HEK293 (cell line): ENCODE measurements at regions not wholly inside any gene's neighbourhood (a gene's known extent, or its start where the extent isn't known, plus 50 kb on each side); places are given as distances from the start of the nearest gene placed in this dataset.

Source experiments
- CTCF ChIA-PET: fragments of 350-600 bp; formaldehyde crosslinking; extraction: SDS; loops from one replicate; lab custom pipeline; 2021; ENCODE audit warnings: antibody characterized with exemption; lab: Yijun Ruan, JAX
- POLR2A ChIA-PET: fragments of 300-600 bp; formaldehyde crosslinking; extraction: SDS; loops from one replicate; lab custom pipeline; 2020; ENCODE audit warnings: antibody characterized with exemption, inconsistent platforms; lab: Yijun Ruan, JAX
- H3K27ac ChIP-seq: fragments of 200-500 bp; sonication (Bioruptor generic); 2 replicates; pipeline ENCODE4 v1.5.1; 2014; ENCODE audit warnings: low read depth, low read length, control low read depth, inconsistent platforms; ENCODE audit errors: extremely low read depth
- H3K36me3 ChIP-seq, 2 experiments: fragments of 200-500 bp in 1 of 2; sonication (Bioruptor generic) in 1 of 2; 1 replicate in 1 of 2; 2 replicates in 1 of 2; pipeline ENCODE4 v1.5.1; 2014 to 2017; ENCODE audit warnings: inconsistent platforms in 2 of 2, low read length in 2 of 2; ENCODE audit not compliant: control insufficient read depth in 2 of 2, insufficient read depth in 1 of 2
- H3K4me1 ChIP-seq: fragments of 200-500 bp; sonication (Bioruptor generic); 2 replicates; pipeline ENCODE4 v1.5.1; 2014; ENCODE audit warnings: mild to moderate bottlenecking, low read length, inconsistent platforms; ENCODE audit not compliant: control insufficient read depth, insufficient read depth
- H3K4me3 ChIP-seq: 2 replicates; pipeline ENCODE4 v1.5.1; 2011; ENCODE audit warnings: low read depth, mild to moderate bottlenecking, control low read depth, low read length, moderate library complexity
- H3K9me3 ChIP-seq: fragments of 200-500 bp; sonication (Bioruptor generic); 2 replicates; pipeline ENCODE4 v1.5.1; 2014; ENCODE audit warnings: low read depth, low read length, inconsistent platforms; ENCODE audit not compliant: control insufficient read depth, insufficient read depth
- BCL11A ChIP-seq: fragments of 450-650 bp; formaldehyde crosslinking; IDR thresholded peaks from 2 replicates; pipeline ENCODE4 v1.5.1; 2016; ENCODE audit warnings: low read depth, missing biosample characterization, missing genetic modification characterization
- GLIS2 ChIP-seq: fragments of 450-650 bp; formaldehyde crosslinking; IDR thresholded peaks from 2 replicates; pipeline ENCODE4 v1.5.1; 2016; ENCODE audit warnings: missing biosample characterization, missing genetic modification characterization
- KLF1 ChIP-seq: fragments of 450-650 bp; formaldehyde crosslinking; IDR thresholded peaks from 2 replicates; pipeline ENCODE4 v1.5.1; 2016; ENCODE audit warnings: missing biosample characterization, missing genetic modification characterization
- KLF16 ChIP-seq: fragments of 450-650 bp; formaldehyde crosslinking; IDR thresholded peaks from 2 replicates; pipeline ENCODE4 v1.5.1; 2017; ENCODE audit warnings: missing biosample characterization, missing genetic modification characterization
- OSR2 ChIP-seq: fragments of 450-650 bp; formaldehyde crosslinking; IDR thresholded peaks from 2 replicates; pipeline ENCODE4 v1.5.1; 2016; ENCODE audit warnings: missing biosample characterization, missing genetic modification characterization
- YY2 ChIP-seq: fragments of 450-650 bp; formaldehyde crosslinking; IDR thresholded peaks from 2 replicates; pipeline ENCODE4 v1.5.1; 2016; ENCODE audit warnings: missing biosample characterization, missing genetic modification characterization
- ZNF354C ChIP-seq: fragments of 450-650 bp; formaldehyde crosslinking; IDR thresholded peaks from 2 replicates; pipeline ENCODE4 v1.5.1; 2016; ENCODE audit warnings: missing biosample characterization, missing genetic modification characterization, low read depth, borderline replicate concordance
- ZNF416 ChIP-seq: fragments of 450-650 bp; formaldehyde crosslinking; IDR thresholded peaks from 2 replicates; pipeline ENCODE4 v1.5.1; 2016; ENCODE audit warnings: missing biosample characterization, missing genetic modification characterization
- ZNF473 ChIP-seq: fragments of 450-650 bp; formaldehyde crosslinking; IDR thresholded peaks from 2 replicates; pipeline ENCODE4 v1.5.1; 2017; ENCODE audit warnings: missing biosample characterization, missing genetic modification characterization
- ZNF48 ChIP-seq: fragments of 450-650 bp; formaldehyde crosslinking; IDR thresholded peaks from 2 replicates; pipeline ENCODE4 v1.5.1; 2016; ENCODE audit warnings: missing biosample characterization, missing genetic modification characterization
- ZNF621 ChIP-seq: fragments of 450-650 bp; formaldehyde crosslinking; IDR thresholded peaks from 2 replicates; pipeline ENCODE4 v1.5.1; 2017; ENCODE audit warnings: missing biosample characterization, missing genetic modification characterization
- ZNF624 ChIP-seq: fragments of 450-650 bp; formaldehyde crosslinking; IDR thresholded peaks from 2 replicates; pipeline ENCODE4 v1.5.1; 2017; ENCODE audit warnings: missing biosample characterization, missing genetic modification characterization
- ZNF654 ChIP-seq: fragments of 450-650 bp; formaldehyde crosslinking; IDR thresholded peaks from 2 replicates; pipeline ENCODE4 v1.5.1; 2016; ENCODE audit warnings: low read depth, missing biosample characterization, missing genetic modification characterization
- TF ChIP-seq, protein P1 (sequence below): fragments of 450-650 bp; formaldehyde crosslinking; IDR thresholded peaks from 2 replicates; pipeline ENCODE4 v1.5.1; 2017; ENCODE audit warnings: missing biosample characterization, missing genetic modification characterization
- TF ChIP-seq, protein P2 (sequence below): fragments of 450-650 bp; formaldehyde crosslinking; IDR thresholded peaks from 2 replicates; pipeline ENCODE4 v1.5.1; 2016; ENCODE audit warnings: missing biosample characterization, missing genetic modification characterization
- TF ChIP-seq, protein P3 (sequence below): fragments of 450-650 bp; formaldehyde crosslinking; IDR thresholded peaks from 2 replicates; pipeline ENCODE4 v1.5.1; 2016; ENCODE audit warnings: missing biosample characterization, missing genetic modification characterization, borderline replicate concordance
- TF ChIP-seq, protein P4 (sequence below): fragments of 450-650 bp; formaldehyde crosslinking; IDR thresholded peaks from 2 replicates; pipeline ENCODE4 v1.5.1; 2017; ENCODE audit warnings: missing biosample characterization, missing genetic modification characterization
- TF ChIP-seq, protein P5 (sequence below): fragments of 450-650 bp; formaldehyde crosslinking; IDR thresholded peaks from 2 replicates; pipeline ENCODE4 v1.5.1; 2016; ENCODE audit warnings: missing biosample characterization, missing genetic modification characterization, low read depth

DNA sequence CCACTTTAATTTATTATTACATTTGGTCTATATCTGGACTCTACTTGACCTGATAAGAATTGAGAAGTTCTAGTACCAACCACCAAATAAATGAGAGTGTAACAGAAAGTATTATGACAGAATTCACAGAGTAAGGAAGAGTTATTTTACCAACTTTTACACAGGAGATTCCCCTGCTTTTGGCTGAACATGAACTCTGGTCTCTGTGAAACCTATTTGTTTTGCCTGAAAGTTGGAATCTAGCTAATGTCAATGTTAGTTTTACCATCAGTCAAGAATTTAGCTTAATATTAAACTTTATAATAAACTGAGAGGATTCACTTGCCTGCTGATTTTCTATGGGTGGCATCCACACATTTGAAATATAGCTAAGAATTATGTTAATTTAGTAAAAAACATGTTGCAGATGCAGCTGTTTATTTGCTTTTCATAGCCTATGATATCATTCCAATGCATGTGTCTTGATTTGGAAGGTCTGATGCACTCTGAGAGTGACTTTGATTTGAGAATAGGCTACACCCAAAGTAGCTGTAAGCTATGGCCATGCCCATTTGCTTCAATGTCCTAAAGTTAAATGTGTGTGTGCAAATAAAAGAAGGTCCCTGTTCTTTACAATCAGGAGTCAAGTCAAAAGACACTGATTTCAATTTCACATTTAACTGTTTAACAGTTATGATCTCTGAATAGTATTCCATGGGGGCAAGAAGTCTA is 150.9 kb upstream of the RASGEF1B start:
- Histone ChIP-seq H3K4me1 (no peaks in the 10 kb centered on the region), H3K4me3 (no peak overlapping the region), H3K36me3 (no peaks in the 10 kb centered on the region), H3K27ac (no peak overlapping the region), H3K9me3 (no peaks in the 10 kb centered on the region)
- ChIA-PET CTCF (no interaction called here), POLR2A (no interaction called here)
- TF ChIP-seq, protein P1, sequence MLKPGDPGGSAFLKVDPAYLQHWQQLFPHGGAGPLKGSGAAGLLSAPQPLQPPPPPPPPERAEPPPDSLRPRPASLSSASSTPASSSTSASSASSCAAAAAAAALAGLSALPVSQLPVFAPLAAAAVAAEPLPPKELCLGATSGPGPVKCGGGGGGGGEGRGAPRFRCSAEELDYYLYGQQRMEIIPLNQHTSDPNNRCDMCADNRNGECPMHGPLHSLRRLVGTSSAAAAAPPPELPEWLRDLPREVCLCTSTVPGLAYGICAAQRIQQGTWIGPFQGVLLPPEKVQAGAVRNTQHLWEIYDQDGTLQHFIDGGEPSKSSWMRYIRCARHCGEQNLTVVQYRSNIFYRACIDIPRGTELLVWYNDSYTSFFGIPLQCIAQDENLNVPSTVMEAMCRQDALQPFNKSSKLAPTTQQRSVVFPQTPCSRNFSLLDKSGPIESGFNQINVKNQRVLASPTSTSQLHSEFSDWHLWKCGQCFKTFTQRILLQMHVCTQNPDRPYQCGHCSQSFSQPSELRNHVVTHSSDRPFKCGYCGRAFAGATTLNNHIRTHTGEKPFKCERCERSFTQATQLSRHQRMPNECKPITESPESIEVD (tag by site-specific recombination): no peak
- TF ChIP-seq, protein P2, sequence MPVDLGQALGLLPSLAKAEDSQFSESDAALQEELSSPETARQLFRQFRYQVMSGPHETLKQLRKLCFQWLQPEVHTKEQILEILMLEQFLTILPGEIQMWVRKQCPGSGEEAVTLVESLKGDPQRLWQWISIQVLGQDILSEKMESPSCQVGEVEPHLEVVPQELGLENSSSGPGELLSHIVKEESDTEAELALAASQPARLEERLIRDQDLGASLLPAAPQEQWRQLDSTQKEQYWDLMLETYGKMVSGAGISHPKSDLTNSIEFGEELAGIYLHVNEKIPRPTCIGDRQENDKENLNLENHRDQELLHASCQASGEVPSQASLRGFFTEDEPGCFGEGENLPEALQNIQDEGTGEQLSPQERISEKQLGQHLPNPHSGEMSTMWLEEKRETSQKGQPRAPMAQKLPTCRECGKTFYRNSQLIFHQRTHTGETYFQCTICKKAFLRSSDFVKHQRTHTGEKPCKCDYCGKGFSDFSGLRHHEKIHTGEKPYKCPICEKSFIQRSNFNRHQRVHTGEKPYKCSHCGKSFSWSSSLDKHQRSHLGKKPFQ (tag by site-specific recombination): no peak
- TF ChIP-seq ZNF473 (no peak), KLF16 (tag by site-specific recombination) (no peak), ZNF624 (no peak)

DNA sequence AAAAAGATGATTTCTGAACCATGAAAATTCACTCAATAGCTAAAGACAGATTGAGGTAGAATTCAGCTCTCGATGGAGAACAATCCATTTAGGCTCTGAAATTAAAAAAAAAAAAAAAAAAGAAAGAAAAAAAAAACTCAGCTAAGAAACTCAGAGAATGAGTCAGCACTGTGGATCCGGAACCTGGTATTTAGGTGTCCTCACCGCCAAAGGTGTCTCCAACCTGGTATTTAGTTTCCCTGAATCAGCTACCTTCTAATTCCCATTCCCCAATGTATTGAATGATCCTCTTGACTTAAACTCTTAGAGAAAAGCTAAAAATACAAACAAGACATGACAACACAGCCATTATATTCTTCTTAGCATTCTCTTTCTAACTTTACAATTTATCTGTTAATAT is 150.3 kb upstream of the RASGEF1B start:
- POLR2A ChIA-PET: no interaction called here
- Histone ChIP-seq H3K4me3 (no peak overlapping the region), H3K9me3 (no peaks in the 10 kb centered on the region), H3K27ac (no peak overlapping the region), H3K4me1 (no peaks in the 10 kb centered on the region), H3K36me3 (no peaks in the 10 kb centered on the region)
- CTCF ChIA-PET: no interaction called here
- no peak for TF ChIP-seq ZNF654
- TF ChIP-seq KLF1 (tag by site-specific recombination): no peak
- no peak for TF ChIP-seq GLIS2 (tag by site-specific recombination)
- TF ChIP-seq BCL11A (tag by site-specific recombination): no peak
- TF ChIP-seq, protein P3, sequence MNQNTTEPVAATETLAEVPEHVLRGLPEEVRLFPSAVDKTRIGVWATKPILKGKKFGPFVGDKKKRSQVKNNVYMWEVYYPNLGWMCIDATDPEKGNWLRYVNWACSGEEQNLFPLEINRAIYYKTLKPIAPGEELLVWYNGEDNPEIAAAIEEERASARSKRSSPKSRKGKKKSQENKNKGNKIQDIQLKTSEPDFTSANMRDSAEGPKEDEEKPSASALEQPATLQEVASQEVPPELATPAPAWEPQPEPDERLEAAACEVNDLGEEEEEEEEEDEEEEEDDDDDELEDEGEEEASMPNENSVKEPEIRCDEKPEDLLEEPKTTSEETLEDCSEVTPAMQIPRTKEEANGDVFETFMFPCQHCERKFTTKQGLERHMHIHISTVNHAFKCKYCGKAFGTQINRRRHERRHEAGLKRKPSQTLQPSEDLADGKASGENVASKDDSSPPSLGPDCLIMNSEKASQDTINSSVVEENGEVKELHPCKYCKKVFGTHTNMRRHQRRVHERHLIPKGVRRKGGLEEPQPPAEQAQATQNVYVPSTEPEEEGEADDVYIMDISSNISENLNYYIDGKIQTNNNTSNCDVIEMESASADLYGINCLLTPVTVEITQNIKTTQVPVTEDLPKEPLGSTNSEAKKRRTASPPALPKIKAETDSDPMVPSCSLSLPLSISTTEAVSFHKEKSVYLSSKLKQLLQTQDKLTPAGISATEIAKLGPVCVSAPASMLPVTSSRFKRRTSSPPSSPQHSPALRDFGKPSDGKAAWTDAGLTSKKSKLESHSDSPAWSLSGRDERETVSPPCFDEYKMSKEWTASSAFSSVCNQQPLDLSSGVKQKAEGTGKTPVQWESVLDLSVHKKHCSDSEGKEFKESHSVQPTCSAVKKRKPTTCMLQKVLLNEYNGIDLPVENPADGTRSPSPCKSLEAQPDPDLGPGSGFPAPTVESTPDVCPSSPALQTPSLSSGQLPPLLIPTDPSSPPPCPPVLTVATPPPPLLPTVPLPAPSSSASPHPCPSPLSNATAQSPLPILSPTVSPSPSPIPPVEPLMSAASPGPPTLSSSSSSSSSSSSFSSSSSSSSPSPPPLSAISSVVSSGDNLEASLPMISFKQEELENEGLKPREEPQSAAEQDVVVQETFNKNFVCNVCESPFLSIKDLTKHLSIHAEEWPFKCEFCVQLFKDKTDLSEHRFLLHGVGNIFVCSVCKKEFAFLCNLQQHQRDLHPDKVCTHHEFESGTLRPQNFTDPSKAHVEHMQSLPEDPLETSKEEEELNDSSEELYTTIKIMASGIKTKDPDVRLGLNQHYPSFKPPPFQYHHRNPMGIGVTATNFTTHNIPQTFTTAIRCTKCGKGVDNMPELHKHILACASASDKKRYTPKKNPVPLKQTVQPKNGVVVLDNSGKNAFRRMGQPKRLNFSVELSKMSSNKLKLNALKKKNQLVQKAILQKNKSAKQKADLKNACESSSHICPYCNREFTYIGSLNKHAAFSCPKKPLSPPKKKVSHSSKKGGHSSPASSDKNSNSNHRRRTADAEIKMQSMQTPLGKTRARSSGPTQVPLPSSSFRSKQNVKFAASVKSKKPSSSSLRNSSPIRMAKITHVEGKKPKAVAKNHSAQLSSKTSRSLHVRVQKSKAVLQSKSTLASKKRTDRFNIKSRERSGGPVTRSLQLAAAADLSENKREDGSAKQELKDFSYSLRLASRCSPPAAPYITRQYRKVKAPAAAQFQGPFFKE (tag by site-specific recombination): no peak
- TF ChIP-seq, protein P4, sequence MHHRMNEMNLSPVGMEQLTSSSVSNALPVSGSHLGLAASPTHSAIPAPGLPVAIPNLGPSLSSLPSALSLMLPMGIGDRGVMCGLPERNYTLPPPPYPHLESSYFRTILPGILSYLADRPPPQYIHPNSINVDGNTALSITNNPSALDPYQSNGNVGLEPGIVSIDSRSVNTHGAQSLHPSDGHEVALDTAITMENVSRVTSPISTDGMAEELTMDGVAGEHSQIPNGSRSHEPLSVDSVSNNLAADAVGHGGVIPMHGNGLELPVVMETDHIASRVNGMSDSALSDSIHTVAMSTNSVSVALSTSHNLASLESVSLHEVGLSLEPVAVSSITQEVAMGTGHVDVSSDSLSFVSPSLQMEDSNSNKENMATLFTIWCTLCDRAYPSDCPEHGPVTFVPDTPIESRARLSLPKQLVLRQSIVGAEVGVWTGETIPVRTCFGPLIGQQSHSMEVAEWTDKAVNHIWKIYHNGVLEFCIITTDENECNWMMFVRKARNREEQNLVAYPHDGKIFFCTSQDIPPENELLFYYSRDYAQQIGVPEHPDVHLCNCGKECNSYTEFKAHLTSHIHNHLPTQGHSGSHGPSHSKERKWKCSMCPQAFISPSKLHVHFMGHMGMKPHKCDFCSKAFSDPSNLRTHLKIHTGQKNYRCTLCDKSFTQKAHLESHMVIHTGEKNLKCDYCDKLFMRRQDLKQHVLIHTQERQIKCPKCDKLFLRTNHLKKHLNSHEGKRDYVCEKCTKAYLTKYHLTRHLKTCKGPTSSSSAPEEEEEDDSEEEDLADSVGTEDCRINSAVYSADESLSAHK (tag by site-specific recombination): no peak
- no peak for TF ChIP-seq ZNF48
- TF ChIP-seq ZNF354C (tag by site-specific recombination): no peak
- TF ChIP-seq, protein P5, sequence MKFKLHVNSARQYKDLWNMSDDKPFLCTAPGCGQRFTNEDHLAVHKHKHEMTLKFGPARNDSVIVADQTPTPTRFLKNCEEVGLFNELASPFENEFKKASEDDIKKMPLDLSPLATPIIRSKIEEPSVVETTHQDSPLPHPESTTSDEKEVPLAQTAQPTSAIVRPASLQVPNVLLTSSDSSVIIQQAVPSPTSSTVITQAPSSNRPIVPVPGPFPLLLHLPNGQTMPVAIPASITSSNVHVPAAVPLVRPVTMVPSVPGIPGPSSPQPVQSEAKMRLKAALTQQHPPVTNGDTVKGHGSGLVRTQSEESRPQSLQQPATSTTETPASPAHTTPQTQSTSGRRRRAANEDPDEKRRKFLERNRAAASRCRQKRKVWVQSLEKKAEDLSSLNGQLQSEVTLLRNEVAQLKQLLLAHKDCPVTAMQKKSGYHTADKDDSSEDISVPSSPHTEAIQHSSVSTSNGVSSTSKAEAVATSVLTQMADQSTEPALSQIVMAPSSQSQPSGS (tag by site-specific recombination): no peak
- TF ChIP-seq ZNF416 (tag by site-specific recombination): no peak
- TF ChIP-seq OSR2 (tag by site-specific recombination): no peak
- TF ChIP-seq, protein P1 (tag by site-specific recombination): no peak
- TF ChIP-seq ZNF621 (tag by site-specific recombination): no peak
- TF ChIP-seq YY2: no peak
